Kidney (tissue), 13 donors: ENCODE measurements at regions not wholly inside any gene's neighbourhood (a gene's known extent, or its start where the extent isn't known, plus 50 kb on each side); places are given as distances from the start of the nearest gene placed in this dataset.

Source experiments
- DNase-seq, 5 donors: peaks; one replicate each; pipeline ENCODE4 v3.0.0-alpha.2; 2013 to 2020
- FAIRE-seq: peaks from 2 replicates; lab custom pipeline; 2012; peaks lifted over from hg19 to GRCh38; lab: Jason Lieb, UNC
- H3K27ac ChIP-seq, 2 donors: one replicate each; pipeline ENCODE4 v1.7.0; 2013; ENCODE audit warnings: low read depth in 2 of 2, low read length in 2 of 2, inconsistent platforms in 1 of 2
- H3K27me3 ChIP-seq: one replicate; pipeline ENCODE4 v1.7.1; 2013; ENCODE audit warnings: low read length, inconsistent platforms; ENCODE audit not compliant: control insufficient read depth, insufficient read depth
- H3K36me3 ChIP-seq, 3 donors: one replicate each; pipeline versions ENCODE4 v1.7.0 to v1.7.1; 2013; ENCODE audit warnings: low read length in 3 of 3, control low read depth in 1 of 3, inconsistent platforms in 1 of 3; ENCODE audit not compliant: insufficient read depth in 3 of 3, control insufficient read depth in 2 of 3
- H3K4me1 ChIP-seq, 3 donors: one replicate each; pipeline versions ENCODE4 v1.7.0 to v1.7.1; 2013; ENCODE audit warnings: low read length in 3 of 3, inconsistent platforms in 1 of 3, low read depth in 1 of 3; ENCODE audit not compliant: control insufficient read depth in 2 of 3, insufficient read depth in 2 of 3
- H3K4me3 ChIP-seq, 3 donors: one replicate each; pipeline versions ENCODE4 v1.7.0 to v1.8.1; 2013; ENCODE audit warnings: low read length in 3 of 3, control low read depth in 1 of 3, inconsistent platforms in 1 of 3
- H3K9ac ChIP-seq, 3 donors: one replicate each; pipeline versions ENCODE4 v1.7.0 to v1.7.1; 2013; ENCODE audit warnings: low read length in 3 of 3, control low read depth in 1 of 3, inconsistent platforms in 1 of 3
- H3K9me3 ChIP-seq, 3 donors: one replicate each; pipeline versions ENCODE4 v1.7.0 to v1.7.1; 2013; ENCODE audit warnings: low read length in 3 of 3, control low read depth in 1 of 3, inconsistent platforms in 1 of 3; ENCODE audit not compliant: control insufficient read depth in 2 of 3, insufficient read depth in 1 of 3
- intact Hi-C: fragments of 100-400 bp; cut with DNase I; formaldehyde crosslinking; loops from one replicate; pipeline ENCODE4 v1.11.1; 2022
- TF ChIP-seq, protein P1 (sequence below): IDR thresholded peaks from 3 replicates; pipeline ENCODE4 v1.5.1; 2012; ENCODE audit warnings: mild to moderate bottlenecking, moderate library complexity, borderline replicate concordance; ENCODE audit not compliant: insufficient read depth; ENCODE audit errors: extremely low read depth
- donor health status: control.
- donor health status: control.
- donor health status: control.
- donor health status: control.
- donor health status: control.
- donor health status: DM: yes; HTN: yes; CAD: no.
- donor health status: Normal renal cell carcinoma (clear cell type).

DNA sequence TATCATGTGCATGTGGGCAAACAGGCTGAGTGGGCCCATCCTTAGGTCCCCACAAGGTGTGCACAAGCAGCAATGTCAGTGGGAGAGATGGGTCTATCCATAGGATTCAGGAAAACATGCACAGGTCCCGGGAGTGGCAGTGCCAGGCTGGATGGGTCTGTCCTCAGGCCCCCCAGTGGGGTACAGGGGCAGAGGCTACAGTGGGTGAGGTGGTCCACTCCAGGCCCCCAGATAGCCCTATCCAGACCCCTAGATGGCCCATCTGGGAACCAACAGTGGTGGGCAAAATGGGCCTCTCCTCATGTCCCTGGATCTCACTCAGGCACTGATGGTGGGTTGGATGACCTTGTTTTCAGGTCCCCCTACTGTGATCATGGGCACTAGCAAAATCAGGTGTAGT, 277.8 kb upstream of the SYT1 start:
- no peak for FAIRE-seq
- H3K9ac ChIP-seq, result no peak overlapping the region
- TF ChIP-seq, protein P1, sequence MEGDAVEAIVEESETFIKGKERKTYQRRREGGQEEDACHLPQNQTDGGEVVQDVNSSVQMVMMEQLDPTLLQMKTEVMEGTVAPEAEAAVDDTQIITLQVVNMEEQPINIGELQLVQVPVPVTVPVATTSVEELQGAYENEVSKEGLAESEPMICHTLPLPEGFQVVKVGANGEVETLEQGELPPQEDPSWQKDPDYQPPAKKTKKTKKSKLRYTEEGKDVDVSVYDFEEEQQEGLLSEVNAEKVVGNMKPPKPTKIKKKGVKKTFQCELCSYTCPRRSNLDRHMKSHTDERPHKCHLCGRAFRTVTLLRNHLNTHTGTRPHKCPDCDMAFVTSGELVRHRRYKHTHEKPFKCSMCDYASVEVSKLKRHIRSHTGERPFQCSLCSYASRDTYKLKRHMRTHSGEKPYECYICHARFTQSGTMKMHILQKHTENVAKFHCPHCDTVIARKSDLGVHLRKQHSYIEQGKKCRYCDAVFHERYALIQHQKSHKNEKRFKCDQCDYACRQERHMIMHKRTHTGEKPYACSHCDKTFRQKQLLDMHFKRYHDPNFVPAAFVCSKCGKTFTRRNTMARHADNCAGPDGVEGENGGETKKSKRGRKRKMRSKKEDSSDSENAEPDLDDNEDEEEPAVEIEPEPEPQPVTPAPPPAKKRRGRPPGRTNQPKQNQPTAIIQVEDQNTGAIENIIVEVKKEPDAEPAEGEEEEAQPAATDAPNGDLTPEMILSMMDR, result no peak
- H3K4me3 ChIP-seq, result no peak overlapping the region
- peaks cover 0 to 6% (median 0%) of the 10 kb centered on the region in 3 donors for H3K9me3 ChIP-seq
- no peak overlapping the region for H3K27ac ChIP-seq
- H3K4me1 ChIP-seq, result no peaks in the 10 kb centered on the region
- H3K36me3 ChIP-seq, result no peaks in the 10 kb centered on the region
- intact Hi-C loops, result no loop called here
- no peak for DNase-seq
- H3K27me3 ChIP-seq, result no peaks in the 10 kb centered on the region

DNA sequence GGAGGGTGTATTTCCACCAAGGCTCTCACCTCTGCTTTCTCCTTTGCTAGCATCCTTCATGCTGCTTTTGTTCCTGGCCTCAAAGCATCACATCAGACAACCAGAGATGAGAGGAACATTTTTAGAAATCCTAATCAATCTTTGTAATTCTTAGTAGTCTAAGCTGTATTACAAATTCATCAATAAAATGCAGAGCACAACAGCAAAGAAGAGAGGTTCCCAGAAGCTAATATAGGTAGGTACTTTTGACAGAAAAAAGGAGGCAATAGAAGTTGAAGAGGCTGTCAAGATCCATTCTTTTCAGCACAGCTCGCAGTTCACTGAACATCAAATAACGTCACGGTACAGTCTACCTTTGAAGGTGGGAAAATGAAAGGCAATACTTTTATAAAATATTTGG, 265.2 kb upstream of the SYT1 start:
- H3K27ac ChIP-seq, result no peak overlapping the region
- intact Hi-C loops, result no loop called here
- H3K9ac ChIP-seq, result no peak overlapping the region
- H3K27me3 ChIP-seq, result no peaks in the 10 kb centered on the region
- DNase-seq (no peak), FAIRE-seq (no peak)
- H3K4me3 ChIP-seq, result no peak overlapping the region
- TF ChIP-seq, protein P1, result no peak
- H3K36me3 ChIP-seq, result no peaks in the 10 kb centered on the region
- H3K4me1 ChIP-seq, result no peaks in the 10 kb centered on the region
- peaks cover 0 to 7% (median 2%) of the 10 kb centered on the region in 3 donors for H3K9me3 ChIP-seq

GRCh38 chr12:78600541-78600940, 264.0 kb upstream of the SYT1 start:
- no peaks in the 10 kb centered on the region for H3K27me3 ChIP-seq
- no peaks in the 10 kb centered on the region for H3K36me3 ChIP-seq
- H3K27ac ChIP-seq, result no peak overlapping the region
- intact Hi-C loops, result no loop called here
- FAIRE-seq (no peak), DNase-seq (no peak)
- no peaks in the 10 kb centered on the region for H3K4me1 ChIP-seq
- TF ChIP-seq, protein P1, result no peak
- H3K9me3 ChIP-seq, result peaks cover 0 to 7% (median 2%) of the 10 kb centered on the region in 3 donors
- no peak overlapping the region for H3K9ac ChIP-seq
- no peak overlapping the region for H3K4me3 ChIP-seq

GRCh38 chr12:78611504-78611903, 253.1 kb upstream of the SYT1 start:
- Histone ChIP-seq H3K27ac (no peak overlapping the region), H3K36me3 (no peaks in the 10 kb centered on the region), H3K27me3 (no peaks in the 10 kb centered on the region), H3K4me3 (no peak overlapping the region), H3K9ac (no peak overlapping the region), H3K9me3 (no peaks in the 10 kb centered on the region), H3K4me1 (no peaks in the 10 kb centered on the region)
- TF ChIP-seq, protein P1, result no peak
- intact Hi-C loops, result no loop called here
- DNase-seq (no peak), FAIRE-seq (no peak)
